T47D (cell line): ENCODE measurements at regions not wholly inside any gene's neighbourhood (a gene's known extent, or its start where the extent isn't known, plus 50 kb on each side); places are given as distances from the start of the nearest gene placed in this dataset.

Experiments
- DNase-seq, 2 experiments: peaks; one replicate each; pipeline versions ENCODE4 v3.0.0 to v3.0.0-alpha.2; 2011 to 2012; ENCODE audit warnings: low read depth in 1 of 2, low spot score in 1 of 2
- JUND ChIP-seq: IDR thresholded peaks from 2 replicates; pipeline ENCODE4 v1.6.1; 2012; ENCODE audit warnings: low read depth
- in situ Hi-C: cut with HindIII; loops from 2 replicates; pipeline ENCODE4 v1.10.0; 2016; ENCODE audit warnings: low sequenced_read_pairs, low pct_unique_long_range_greater_than_20kb

GRCh38 chr9:18092138-18092537 lies 381.8 kb upstream of the ADAMTSL1 start:
- TF ChIP-seq JUND, result no peak
- in situ Hi-C loops, result no loop called here
- DNase-seq, result no peak

- no peak for DNase-seq
- no peak for TF ChIP-seq JUND
- in situ Hi-C loops, result no loop called here
Observed at GRCh38 chr9:18106006-18106560, 367.9 kb upstream of the ADAMTSL1 start.

GRCh38 chr9:18109675-18110074 lies 364.3 kb upstream of the ADAMTSL1 start:
- in situ Hi-C loops, result no loop called here
- TF ChIP-seq JUND, result no peak
- DNase-seq, result no peak

- no peak for DNase-seq
- in situ Hi-C loops, result no loop called here
- no peak for TF ChIP-seq JUND
Observed at GRCh38 chr9:18111146-18111545, 362.8 kb upstream of the ADAMTSL1 start.

- DNase-seq, result no peak
- in situ Hi-C loops, result no loop called here
- TF ChIP-seq JUND, result no peak
Observed at GRCh38 chr9:18114559-18115475, 359.1 kb upstream of the ADAMTSL1 start.

GRCh38 chr9:18118268-18118667 lies 355.7 kb upstream of the ADAMTSL1 start:
- DNase-seq, result no peak
- in situ Hi-C loops, result no loop called here
- no peak for TF ChIP-seq JUND

- TF ChIP-seq JUND, result no peak
- in situ Hi-C loops, result no loop called here
- DNase-seq, result no peak
Observed at GRCh38 chr9:18122171-18122570, 351.8 kb upstream of the ADAMTSL1 start.

GRCh38 chr9:18124760-18125159 lies 349.2 kb upstream of the ADAMTSL1 start:
- TF ChIP-seq JUND, result no peak

GRCh38 chr9:18126831-18127498 lies 347.0 kb upstream of the ADAMTSL1 start:
- in situ Hi-C loops, result no loop called here
- TF ChIP-seq JUND, result no peak
- DNase-seq, result no peak

More at GRCh38 chr9:18124760-18125159, 349.2 kb upstream of the ADAMTSL1 start:
- in situ Hi-C loops, result no loop called here
- DNase-seq, result no peak

- in situ Hi-C loops, result no loop called here
- no peak for DNase-seq
- TF ChIP-seq JUND, result no peak
Observed at GRCh38 chr9:18127499-18127875, 346.5 kb upstream of the ADAMTSL1 start.

- in situ Hi-C loops, result no loop called here
- no peak for DNase-seq
- no peak for TF ChIP-seq JUND
Observed at GRCh38 chr9:18129809-18130334, 344.1 kb upstream of the ADAMTSL1 start.

- no peak for TF ChIP-seq JUND
- in situ Hi-C loops, result no loop called here
- DNase-seq, result no peak
Observed at GRCh38 chr9:18136354-18136994, 337.5 kb upstream of the ADAMTSL1 start.
